H9 (cell line): ENCODE measurements at regions not wholly inside any gene's neighbourhood (a gene's known extent, or its start where the extent isn't known, plus 50 kb on each side); places are given as distances from the start of the nearest gene placed in this dataset.

ENCODE experiments used
- DNase-seq: peaks from one replicate; pipeline ENCODE4 v3.0.0-alpha.2; 2017
- H2AFZ ChIP-seq: one replicate; pipeline ENCODE4 v1.6.1; 2013; ENCODE audit warnings: mild to moderate bottlenecking, low read length, control low read depth, moderate library complexity
- H2AK5ac ChIP-seq: 2 replicates; pipeline ENCODE4 v1.6.1; 2013; ENCODE audit warnings: low read length, control low read depth, mixed read lengths; ENCODE audit not compliant: insufficient read length
- H2BK120ac ChIP-seq: one replicate; pipeline ENCODE4 v1.6.1; 2013; ENCODE audit warnings: low read depth, mild to moderate bottlenecking, low read length, control low read depth, inconsistent platforms; ENCODE audit not compliant: poor library complexity, severe bottlenecking
- H2BK12ac ChIP-seq: 2 replicates; pipeline ENCODE4 v1.6.1; 2013; ENCODE audit warnings: low read length, control low read depth, mixed read lengths, low read depth; ENCODE audit not compliant: insufficient read length
- H2BK15ac ChIP-seq: 2 replicates; pipeline ENCODE4 v1.6.1; 2013; ENCODE audit warnings: low read depth, low read length, control low read depth
- H2BK20ac ChIP-seq: one replicate; pipeline ENCODE4 v1.6.1; 2013; ENCODE audit warnings: low read depth, mild to moderate bottlenecking, low read length, control low read depth, inconsistent platforms; ENCODE audit not compliant: poor library complexity, severe bottlenecking
- H2BK5ac ChIP-seq: 2 replicates; pipeline ENCODE4 v1.6.1; 2013; ENCODE audit warnings: low read length, control low read depth, mixed read lengths; ENCODE audit not compliant: insufficient read length
- H3K14ac ChIP-seq: 2 replicates; pipeline ENCODE4 v1.6.1; 2013; ENCODE audit warnings: low read length, control low read depth; ENCODE audit not compliant: insufficient read depth
- H3K18ac ChIP-seq: 2 replicates; pipeline ENCODE4 v1.6.1; 2013; ENCODE audit warnings: low read depth, mild to moderate bottlenecking, mixed read lengths, low read length, control low read depth; ENCODE audit not compliant: insufficient read length
- H3K23ac ChIP-seq: 2 replicates; pipeline ENCODE4 v1.6.1; 2013; ENCODE audit warnings: low read length, control low read depth, mixed read lengths, low read depth; ENCODE audit not compliant: insufficient read length
- H3K23me2 ChIP-seq: 2 replicates; pipeline ENCODE4 v1.6.1; 2013; ENCODE audit warnings: low read depth, mild to moderate bottlenecking, mixed read lengths, low read length, control low read depth; ENCODE audit not compliant: insufficient read length, poor library complexity, severe bottlenecking
- H3K27ac ChIP-seq: 2 replicates; pipeline ENCODE4 v1.5.1; 2013; ENCODE audit warnings: low read length, control low read depth, mixed read lengths, low read depth; ENCODE audit not compliant: insufficient read length
- H3K27me3 ChIP-seq: 2 replicates; pipeline ENCODE4 v1.6.1; 2013; ENCODE audit warnings: low read length, control low read depth, inconsistent platforms; ENCODE audit not compliant: insufficient read depth
- H3K4ac ChIP-seq: 2 replicates; pipeline ENCODE4 v1.6.1; 2013; ENCODE audit warnings: low read depth, mild to moderate bottlenecking, control low read depth, inconsistent platforms, low read length, moderate library complexity
- H3K4me1 ChIP-seq: 2 replicates; pipeline ENCODE4 v1.6.1; 2013; ENCODE audit warnings: low read length, control low read depth, inconsistent platforms; ENCODE audit not compliant: insufficient read depth
- H3K4me2 ChIP-seq: 2 replicates; pipeline ENCODE4 v1.6.1; 2013; ENCODE audit warnings: low read length, control low read depth, mixed read lengths; ENCODE audit not compliant: insufficient read length, insufficient read depth
- H3K56ac ChIP-seq: 2 replicates; pipeline ENCODE4 v1.6.1; 2013; ENCODE audit warnings: low read depth, mild to moderate bottlenecking, mixed read lengths, low read length, control low read depth; ENCODE audit not compliant: insufficient read length
- H3K79me1 ChIP-seq: 2 replicates; pipeline ENCODE4 v1.6.1; 2013; ENCODE audit warnings: low read depth, mild to moderate bottlenecking, moderate library complexity, low read length, control low read depth, inconsistent platforms; ENCODE audit not compliant: insufficient read depth, poor library complexity, severe bottlenecking
- H3K79me2 ChIP-seq: 2 replicates; pipeline ENCODE4 v1.6.1; 2013; ENCODE audit warnings: low read length, control low read depth, inconsistent platforms; ENCODE audit not compliant: insufficient read depth
- H3K9ac ChIP-seq: 2 replicates; pipeline ENCODE4 v1.6.1; 2013; ENCODE audit warnings: low read length, control low read depth, mixed read lengths; ENCODE audit not compliant: insufficient read length; ENCODE audit errors: extremely low read depth
- H3K9me3 ChIP-seq: one replicate; pipeline ENCODE4 v1.6.1; 2013; ENCODE audit warnings: low read depth, low read length, inconsistent platforms; ENCODE audit not compliant: control insufficient read depth
- H3T11ph ChIP-seq: one replicate; pipeline ENCODE4 v1.6.1; 2013; ENCODE audit warnings: mild to moderate bottlenecking, low read length, control low read depth, inconsistent platforms
- H4K20me1 ChIP-seq: one replicate; pipeline ENCODE4 v1.6.1; 2013; ENCODE audit not compliant: control insufficient read depth, insufficient read length, insufficient read depth
- H4K5ac ChIP-seq: 2 replicates; pipeline ENCODE4 v1.6.1; 2013; ENCODE audit warnings: low read depth, mild to moderate bottlenecking, mixed read lengths, low read length, control low read depth; ENCODE audit not compliant: insufficient read length
- H4K8ac ChIP-seq: replicated peaks from 2 replicates; pipeline ENCODE4 v1.6.1; 2013; ENCODE audit warnings: low read length, control low read depth, mixed read lengths, low read depth; ENCODE audit not compliant: insufficient read length
- H4K91ac ChIP-seq: 2 replicates; pipeline ENCODE4 v1.6.1; 2013; ENCODE audit warnings: low read depth, mild to moderate bottlenecking, moderate library complexity, mixed read lengths, low read length, control low read depth; ENCODE audit not compliant: insufficient read length
- H3K27ac Mint-ChIP-seq, 3 experiments: 2 replicates in 2 of 3; 3 replicates in 1 of 3; pipeline ENCODE4 v1.8.0; 2020 to 2021; ENCODE audit warnings: mixed read lengths in 3 of 3, mild to moderate bottlenecking in 1 of 3, moderate library complexity in 1 of 3
- H3K27me3 Mint-ChIP-seq: 2 replicates; pipeline ENCODE4 v1.8.0; 2021; ENCODE audit warnings: low read depth, mild to moderate bottlenecking, moderate library complexity, mixed read lengths
- H3K36me3 Mint-ChIP-seq, 3 experiments: 2 replicates in 2 of 3; 3 replicates in 1 of 3; pipeline ENCODE4 v1.8.0; 2020 to 2021; ENCODE audit warnings: low read depth in 3 of 3, mixed read lengths in 3 of 3; ENCODE audit not compliant: insufficient read depth in 1 of 3
- H3K4me1 Mint-ChIP-seq, 2 experiments: 2 replicates each; pipeline ENCODE4 v1.8.0; 2020; ENCODE audit warnings: mixed read lengths in 2 of 2
- H3K4me3 Mint-ChIP-seq, 2 experiments: 2 replicates in 1 of 2; 3 replicates in 1 of 2; pipeline ENCODE4 v1.8.0; 2020 to 2021; ENCODE audit warnings: mild to moderate bottlenecking in 2 of 2, mixed read lengths in 2 of 2, moderate library complexity in 1 of 2
- H3K9me3 Mint-ChIP-seq, 2 experiments: 2 replicates in 1 of 2; 3 replicates in 1 of 2; pipeline ENCODE4 v1.8.0; 2020; ENCODE audit warnings: mild to moderate bottlenecking in 2 of 2, mixed read lengths in 2 of 2, moderate library complexity in 1 of 2
- WGBS: extraction: QIAGEN DNeasy Blood & Tissue Kit; methylation state at CpG from one replicate; pipeline ENCODE4 v1.1.7; 2013; ENCODE audit warnings: missing lambda C conversion rate, low lambda C conversion rate, mixed read lengths; ENCODE audit not compliant: insufficient read length; ENCODE audit errors: extremely low coverage; 5-methylcytosine and 5-hydroxymethylcytosine counted together
- TF ChIP-seq, protein P1 (sequence below): fragments of 200-600 bp; sonication (generic); conservative IDR thresholded peaks from 3 replicates; pipeline ENCODE4 v1.8.0; 2021; ENCODE audit warnings: antibody characterized with exemption, mild to moderate bottlenecking

DNA sequence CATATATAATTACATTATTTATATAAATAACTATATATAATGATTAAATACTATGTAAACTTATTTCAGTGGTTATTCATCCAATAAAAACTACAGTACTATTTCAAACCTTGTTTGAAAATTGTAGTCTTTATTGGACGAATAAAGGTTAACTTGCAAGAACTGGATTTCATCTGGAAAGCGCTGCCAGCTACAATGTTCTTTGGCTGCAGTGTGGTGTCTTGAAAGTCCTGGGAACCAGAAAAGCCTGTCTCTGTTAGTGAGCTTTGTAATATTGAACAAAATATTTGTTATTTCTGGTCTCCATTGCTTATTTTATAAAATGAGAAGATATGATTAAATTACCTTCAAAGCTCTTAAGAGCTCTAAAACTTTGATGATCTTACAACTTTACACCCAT, 763.6 kb downstream of the ADGRL2 start:
- H3K23ac ChIP-seq = no peak overlapping the region
- no peaks in the 10 kb centered on the region for H4K20me1 ChIP-seq
- no peak overlapping the region for H3K18ac ChIP-seq
- H2AFZ ChIP-seq = no peak overlapping the region
- no peak overlapping the region for H3K9ac ChIP-seq
- peaks cover 7% of the 10 kb centered on the region; the same call in 1 of the 2 replicates for H3K4me1 ChIP-seq
- Mint-ChIP-seq H3K4me1 (peaks cover 16 to 22% of the 10 kb centered on the region in 2 experiments), H3K27ac (no peak overlapping the region), H3K27me3 (no peaks in the 10 kb centered on the region), H3K4me3 (no peak overlapping the region), H3K9me3 (no peaks in the 10 kb centered on the region), H3K36me3 (no peaks in the 10 kb centered on the region)
- H4K5ac ChIP-seq = no peak overlapping the region
- no CpG with 5 or more reads among the region's 2 CpGs for WGBS
- no peak overlapping the region for H3K27ac ChIP-seq
- no peak overlapping the region for H4K8ac ChIP-seq
- H3K14ac ChIP-seq = no peak overlapping the region
- H2BK120ac ChIP-seq = no peak overlapping the region
- no peak overlapping the region for H2BK5ac ChIP-seq
- H3K56ac ChIP-seq = no peak overlapping the region
- no peaks in the 10 kb centered on the region for H3K9me3 ChIP-seq
- no peak overlapping the region for H2BK15ac ChIP-seq
- no peak for DNase-seq
- H3K27me3 ChIP-seq = no peaks in the 10 kb centered on the region
- no peaks in the 10 kb centered on the region for H3K79me1 ChIP-seq
- no peak overlapping the region for H3K4me2 ChIP-seq
- TF ChIP-seq, protein P1, sequence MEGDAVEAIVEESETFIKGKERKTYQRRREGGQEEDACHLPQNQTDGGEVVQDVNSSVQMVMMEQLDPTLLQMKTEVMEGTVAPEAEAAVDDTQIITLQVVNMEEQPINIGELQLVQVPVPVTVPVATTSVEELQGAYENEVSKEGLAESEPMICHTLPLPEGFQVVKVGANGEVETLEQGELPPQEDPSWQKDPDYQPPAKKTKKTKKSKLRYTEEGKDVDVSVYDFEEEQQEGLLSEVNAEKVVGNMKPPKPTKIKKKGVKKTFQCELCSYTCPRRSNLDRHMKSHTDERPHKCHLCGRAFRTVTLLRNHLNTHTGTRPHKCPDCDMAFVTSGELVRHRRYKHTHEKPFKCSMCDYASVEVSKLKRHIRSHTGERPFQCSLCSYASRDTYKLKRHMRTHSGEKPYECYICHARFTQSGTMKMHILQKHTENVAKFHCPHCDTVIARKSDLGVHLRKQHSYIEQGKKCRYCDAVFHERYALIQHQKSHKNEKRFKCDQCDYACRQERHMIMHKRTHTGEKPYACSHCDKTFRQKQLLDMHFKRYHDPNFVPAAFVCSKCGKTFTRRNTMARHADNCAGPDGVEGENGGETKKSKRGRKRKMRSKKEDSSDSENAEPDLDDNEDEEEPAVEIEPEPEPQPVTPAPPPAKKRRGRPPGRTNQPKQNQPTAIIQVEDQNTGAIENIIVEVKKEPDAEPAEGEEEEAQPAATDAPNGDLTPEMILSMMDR = no peak
- no peak overlapping the region for H3K4ac ChIP-seq
- no peak overlapping the region for H3T11ph ChIP-seq
- H3K23me2 ChIP-seq = no peaks in the 10 kb centered on the region
- no peak overlapping the region for H2AK5ac ChIP-seq
- no peak overlapping the region for H2BK20ac ChIP-seq
- no peak overlapping the region for H2BK12ac ChIP-seq
- no peaks in the 10 kb centered on the region for H3K79me2 ChIP-seq
- no peak overlapping the region for H4K91ac ChIP-seq
